HG03175 (cell line): ENCODE measurements at regions not wholly inside any gene's neighbourhood (a gene's known extent, or its start where the extent isn't known, plus 50 kb on each side); places are given as distances from the start of the nearest gene placed in this dataset.
A peak's percentile ranks its signal among the peaks of the same experiment; 100 is the strongest.

Experiments
- ATAC-seq: cut with Tn5 transposase; IDR thresholded peaks from one replicate; pipeline ENCODE4 v1.9.1; 2021; ENCODE audit warnings: mild to moderate bottlenecking, moderate library complexity; ENCODE audit not compliant: unreplicated experiment

DNA sequence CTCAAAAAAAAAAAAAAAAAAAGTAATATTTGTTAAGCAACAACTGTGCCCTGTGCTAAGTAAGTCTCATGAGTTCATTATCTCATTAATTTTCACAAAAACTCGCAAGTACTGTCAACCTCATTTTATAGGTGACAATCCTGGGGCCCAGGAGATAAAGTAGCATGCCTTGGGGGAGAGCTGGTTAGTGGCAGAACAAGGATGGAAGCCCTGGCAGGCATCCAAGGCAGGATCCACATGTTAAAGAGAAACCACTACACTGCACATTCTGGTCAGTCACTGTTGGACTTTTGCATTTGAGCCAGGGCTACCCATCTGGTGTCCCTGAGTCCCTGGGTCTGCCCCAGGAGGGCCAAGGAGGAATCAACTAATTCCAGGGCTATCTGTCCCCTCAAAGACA, 54.6 kb downstream of the ZFP36L2 start:
- no peak for ATAC-seq

DNA sequence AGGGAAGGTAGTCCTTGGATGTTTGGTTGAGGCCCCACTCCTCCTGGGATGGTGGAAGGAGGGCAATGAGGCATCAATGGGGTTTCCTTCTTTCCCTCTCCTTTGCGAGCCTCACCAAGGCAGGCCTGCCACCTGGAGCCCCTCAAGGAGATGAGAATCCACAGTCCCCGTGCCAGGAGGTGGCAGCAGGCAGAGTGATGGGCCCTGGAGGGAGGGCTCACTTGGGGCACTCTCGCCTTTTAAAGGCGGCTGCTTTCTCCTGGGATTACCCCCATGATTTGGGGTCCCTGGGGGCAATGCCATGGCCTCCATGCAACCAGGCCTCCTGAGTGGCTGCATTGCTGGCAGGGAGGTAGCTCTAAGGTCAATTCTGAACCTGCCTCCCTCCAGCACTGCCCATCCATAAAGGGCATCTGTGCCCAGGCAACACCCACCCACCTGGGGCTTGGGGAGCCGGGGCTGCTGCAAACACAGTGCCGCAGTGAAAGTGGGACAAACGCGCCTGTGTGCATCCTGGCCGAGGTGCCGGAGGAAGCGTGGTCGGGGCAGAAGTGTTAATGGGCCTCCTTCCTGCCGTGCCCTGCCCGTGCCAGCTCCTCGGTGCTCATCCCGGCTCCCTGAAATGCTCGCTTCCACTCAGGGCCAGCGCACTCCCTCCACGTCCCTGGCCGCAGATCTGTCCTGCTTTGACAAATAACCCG, 55.9 kb downstream of the ZFP36L2 start:
- ATAC-seq: no peak

DNA sequence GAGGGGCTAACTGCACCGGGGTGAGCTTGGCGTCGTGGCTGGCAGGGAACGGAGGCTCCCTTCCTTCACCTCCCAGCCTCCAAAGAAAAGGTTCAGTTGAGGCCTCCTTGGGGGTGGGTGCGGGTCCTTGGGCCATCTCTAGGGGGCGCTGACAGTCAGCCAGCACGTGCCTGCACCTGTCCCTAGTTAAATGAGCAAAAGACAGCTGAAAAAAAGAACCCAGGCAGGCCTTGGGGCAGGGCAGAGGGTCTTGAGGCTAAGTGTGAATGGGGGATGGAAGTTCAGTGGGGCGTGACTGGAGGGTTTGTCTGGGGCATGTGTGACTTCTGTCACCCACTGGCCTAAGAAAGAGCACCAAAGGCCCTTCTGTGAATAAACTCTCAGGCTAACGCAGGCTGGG, 56.4 kb downstream of the ZFP36L2 start:
- ATAC-seq: no peak

DNA sequence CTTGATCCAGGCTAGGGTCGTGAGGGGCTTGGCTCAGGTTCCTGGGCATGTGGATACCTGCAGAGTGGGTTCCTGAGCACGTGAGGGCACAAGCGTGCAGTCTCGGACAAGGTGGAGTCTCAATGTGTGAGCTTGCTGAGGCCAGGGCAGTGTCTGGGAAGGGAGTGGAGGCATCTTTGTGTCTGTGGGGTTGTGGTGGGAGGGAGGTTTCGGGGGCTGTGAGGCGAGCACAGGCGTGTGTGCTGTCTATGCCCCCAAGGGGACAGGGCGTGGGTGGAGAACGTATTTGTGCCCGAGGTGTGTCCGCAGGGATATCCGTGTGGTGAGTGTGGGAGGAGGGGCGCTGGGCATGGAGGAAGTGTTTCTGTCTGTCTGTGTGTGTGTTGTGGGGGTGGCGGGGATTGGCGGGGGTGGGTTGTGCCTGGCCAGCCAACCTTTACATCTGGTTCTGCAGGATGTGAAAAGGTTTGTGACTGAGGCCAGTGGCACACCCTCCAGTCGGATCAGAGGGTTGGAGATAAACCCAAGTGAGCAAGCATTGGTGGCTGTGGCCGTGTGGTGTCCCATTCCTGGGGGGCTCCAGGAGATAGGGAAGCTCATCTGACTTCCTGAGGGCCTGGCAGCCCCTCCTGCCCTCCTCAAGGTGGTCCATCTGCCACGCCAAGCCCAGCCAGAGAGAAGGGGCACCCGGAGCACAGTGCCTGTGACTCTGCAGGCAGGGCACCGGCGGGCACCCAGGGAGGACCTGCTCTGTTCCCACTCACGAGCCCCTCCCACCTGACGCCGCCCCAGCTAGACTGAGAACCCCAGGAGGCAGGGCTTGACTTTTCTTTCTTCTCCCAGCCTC, 57.1 kb downstream of the ZFP36L2 start:
- ATAC-seq: peak; percentile 41

GRCh38 chr2:43168016-43168369, 58.4 kb downstream of the ZFP36L2 start:
- ATAC-seq: no peak

DNA sequence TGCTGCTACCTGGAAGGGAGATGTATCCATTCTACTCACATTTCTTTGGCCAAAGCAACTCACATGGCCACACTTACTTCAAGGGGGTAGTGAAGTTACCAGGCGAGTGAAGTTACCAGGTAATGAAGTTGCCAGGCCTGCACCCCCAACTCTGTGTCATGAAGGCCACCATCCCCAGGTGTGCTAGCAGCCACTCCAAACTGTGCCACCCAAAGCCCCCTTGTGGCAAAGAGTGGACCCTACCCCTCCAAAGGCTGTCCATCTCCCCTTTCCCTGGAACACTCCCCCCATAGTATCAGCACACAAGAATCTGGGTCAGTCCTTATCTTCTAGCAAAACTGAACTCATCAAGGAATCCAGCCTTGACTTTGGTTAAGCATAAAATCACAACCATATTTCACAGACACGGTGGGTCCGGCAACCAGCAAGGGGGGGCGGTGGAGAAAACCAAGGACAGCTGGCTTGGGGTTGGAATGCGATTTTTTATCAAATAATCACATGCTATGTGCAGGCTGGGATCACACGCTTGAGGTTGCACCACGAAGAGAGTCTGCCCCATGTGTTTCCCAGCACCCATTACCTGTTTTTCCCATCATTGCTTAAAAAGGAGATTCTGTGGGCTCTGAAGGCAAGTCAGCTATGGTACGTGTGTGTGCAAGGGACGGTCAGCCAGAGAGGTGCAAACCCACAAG, 60.9 kb downstream of the ZFP36L2 start:
- ATAC-seq: no peak

DNA sequence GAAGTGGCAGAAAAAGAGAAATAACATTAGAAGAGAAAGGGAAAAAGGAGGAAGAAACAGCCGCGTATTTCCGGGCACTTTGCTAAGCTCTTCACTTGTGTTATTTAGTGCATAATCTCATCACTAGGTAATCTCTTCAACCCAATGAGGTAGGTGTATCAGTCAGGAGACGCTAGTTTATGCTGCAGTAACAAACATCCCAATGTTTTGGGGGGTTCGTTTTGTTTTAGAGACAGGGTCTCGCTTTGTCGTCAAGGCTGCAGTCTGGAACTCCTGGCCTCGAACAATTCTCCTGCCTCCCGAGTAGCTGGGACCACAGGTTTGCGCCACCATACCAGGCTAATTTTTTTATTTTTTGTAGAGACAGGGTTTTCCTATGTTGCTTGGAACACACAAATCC, 61.7 kb downstream of the ZFP36L2 start:
- ATAC-seq: no peak

- ATAC-seq: no peak
Measured at GRCh38 chr2:43163584-43164270, 62.7 kb downstream of the ZFP36L2 start.

DNA sequence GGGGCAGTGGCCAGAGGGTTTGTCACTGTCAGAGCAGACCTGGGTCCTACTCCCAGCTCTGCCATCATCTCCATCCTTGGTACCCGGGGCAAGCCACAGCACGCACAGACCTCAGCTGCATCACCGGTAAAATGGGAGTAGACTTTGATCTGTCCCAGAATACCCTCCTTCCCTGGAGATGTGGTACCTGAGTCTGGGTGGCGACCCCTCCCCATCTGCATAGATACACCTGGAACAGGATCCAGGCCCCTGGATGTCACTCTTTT, 64.0 kb downstream of the ZFP36L2 start:
- no peak for ATAC-seq

- ATAC-seq: no peak
Measured at GRCh38 chr2:43161650-43162510, 64.5 kb downstream of the ZFP36L2 start.

DNA sequence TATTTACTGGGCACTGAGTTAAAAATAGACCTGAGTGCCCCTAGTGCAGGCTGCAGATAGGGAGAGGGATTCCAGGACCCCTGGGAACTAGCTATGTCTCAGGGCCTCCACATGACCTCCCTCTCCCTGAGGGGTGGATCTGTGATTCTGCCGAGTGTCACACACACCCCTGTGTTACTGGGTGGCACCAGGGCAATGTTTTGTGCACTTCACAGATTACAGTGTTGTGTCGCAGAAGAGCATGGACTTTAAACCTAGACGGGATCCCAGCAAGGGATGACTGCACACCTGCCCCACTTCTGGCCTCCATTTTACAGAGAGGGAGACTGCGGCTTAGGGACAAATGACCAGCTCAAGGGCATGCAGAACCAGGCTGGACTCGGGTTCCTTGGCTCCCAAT, 65.6 kb downstream of the ZFP36L2 start:
- no peak for ATAC-seq

- ATAC-seq: no peak
Measured at GRCh38 chr2:43159797-43160196, 66.6 kb downstream of the ZFP36L2 start.

DNA sequence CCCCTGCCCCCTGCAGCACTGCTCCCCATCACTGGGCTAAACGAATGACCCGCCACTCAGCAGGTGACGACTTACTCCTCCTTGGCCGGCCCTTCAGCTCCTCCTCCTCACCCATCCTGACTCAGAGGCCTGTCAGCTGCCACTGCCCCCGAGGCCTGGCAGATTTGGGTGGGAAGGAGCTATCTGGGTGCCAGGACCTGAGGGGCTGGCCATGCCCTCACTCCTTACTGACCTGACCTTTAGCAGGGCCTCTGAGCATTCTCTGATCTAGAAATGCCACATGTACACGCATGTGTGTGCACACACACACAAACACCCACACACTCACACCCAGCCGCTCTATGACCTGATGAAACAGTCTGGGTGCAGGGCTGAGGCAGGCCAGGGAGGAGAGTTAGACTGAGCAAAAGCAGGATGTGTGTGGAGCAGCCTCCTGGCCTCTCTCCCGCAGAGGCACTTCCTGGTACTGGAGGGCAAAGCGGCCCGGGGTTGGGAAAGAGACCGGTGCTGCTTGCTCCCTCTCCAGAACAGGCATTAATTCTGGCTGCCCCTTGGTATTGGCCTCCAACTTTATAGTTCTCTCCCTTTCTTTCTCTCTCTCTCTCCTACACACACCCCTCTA, 68.0 kb downstream of the ZFP36L2 start:
- ATAC-seq: peak; percentile 26

GRCh38 chr2:43157506-43158246, 68.7 kb downstream of the ZFP36L2 start:
- no peak for ATAC-seq

- ATAC-seq: no peak
Measured at GRCh38 chr2:43155851-43156411, 70.5 kb downstream of the ZFP36L2 start.

DNA sequence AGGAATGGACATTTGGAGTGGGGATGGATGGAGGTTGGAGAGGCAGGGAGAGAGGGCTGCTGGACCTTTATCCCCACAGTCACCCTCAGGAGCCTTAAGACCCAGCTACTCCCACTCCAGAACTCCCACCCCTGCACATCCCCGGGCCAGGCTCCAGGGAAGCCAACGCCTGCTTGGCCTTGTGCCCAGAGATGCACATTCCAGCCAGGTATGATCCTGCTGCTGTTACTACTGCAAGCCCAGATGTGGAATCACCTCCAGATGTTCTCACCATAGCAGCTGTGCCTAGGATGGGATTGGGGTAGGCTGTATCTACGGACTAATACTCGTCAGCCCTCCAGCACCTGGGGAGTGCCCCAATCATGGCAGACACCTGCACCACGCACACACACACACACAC, 71.7 kb downstream of the ZFP36L2 start:
- ATAC-seq: no peak

- ATAC-seq: no peak
Measured at GRCh38 chr2:43152741-43153647, 73.4 kb downstream of the ZFP36L2 start.

DNA sequence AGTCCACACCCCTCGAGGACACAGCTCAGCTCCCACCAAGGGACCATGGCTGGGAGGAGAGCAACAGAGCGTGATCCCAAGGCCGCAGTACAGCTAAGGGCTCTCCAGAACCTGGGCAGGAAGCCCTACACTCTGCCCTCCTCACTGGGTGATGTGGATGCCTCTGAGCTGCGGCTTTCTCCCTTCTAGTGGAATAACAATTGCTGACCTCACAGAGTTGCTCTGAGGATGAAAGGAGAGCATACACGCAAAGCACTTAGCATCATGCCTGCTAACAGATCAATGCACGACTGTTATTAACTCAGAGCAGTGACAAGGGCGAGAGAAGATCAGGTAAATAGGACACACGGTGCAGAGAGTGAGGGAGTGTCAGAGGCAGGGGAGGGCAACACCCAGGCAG, 74.2 kb downstream of the ZFP36L2 start:
- no peak for ATAC-seq
